ENCODE measurements at regions not wholly inside any gene's neighbourhood (a gene's known extent, or its start where the extent isn't known, plus 50 kb on each side); places are given as distances from the start of the nearest gene placed in this dataset.
"Not testable (repeated sequence)": the region's sequence is repeated elsewhere in the genome, so short reads cannot be mapped to it uniquely, and the experiment has no call there.

- Histone ChIP-seq H3K4me3 (no peak overlapping the region), H3K36me3 (no peaks in the 10 kb centered on the region), H3K27me3 (no peaks in the 10 kb centered on the region), H3K27ac (no peak overlapping the region), H3K4me1 (no peaks in the 10 kb centered on the region), H3K9me3 (no peaks in the 10 kb centered on the region)
- intact Hi-C loops (cut with DNase I): no loop called here
- no peak for TF ChIP-seq CTCF (IDR thresholded peaks at IDR 0.05)
- DNase-seq (no peak), ATAC-seq (no peak)
Observed at GRCh38 chr3:139227165-139227564, 116.7 kb upstream of the MRPS22 start.

- Histone ChIP-seq H3K9me3 (no peaks in the 10 kb centered on the region), H3K27ac (no peak overlapping the region), H3K36me3 (no peaks in the 10 kb centered on the region), H3K4me3 (no peak overlapping the region), H3K4me1 (no peaks in the 10 kb centered on the region), H3K27me3 (no peaks in the 10 kb centered on the region)
- DNase-seq (no peak), ATAC-seq (no peak)
- intact Hi-C loops (cut with DNase I): no loop called here
- no peak for TF ChIP-seq CTCF (IDR thresholded peaks at IDR 0.05)
Observed at GRCh38 chr3:139227827-139228226, 116.0 kb upstream of the MRPS22 start.

- intact Hi-C loops (cut with DNase I): no loop called here
- no peak for TF ChIP-seq CTCF (IDR thresholded peaks at IDR 0.05)
- DNase-seq: no peak
- H3K27ac ChIP-seq: no peak overlapping the region
- ATAC-seq: no peak
- H3K36me3 ChIP-seq: no peaks in the 10 kb centered on the region
- no peaks in the 10 kb centered on the region for H3K9me3 ChIP-seq
- H3K4me3 ChIP-seq: no peak overlapping the region
- no peaks in the 10 kb centered on the region for H3K27me3 ChIP-seq
- H3K4me1 ChIP-seq: no peaks in the 10 kb centered on the region
Observed at GRCh38 chr3:139230391-139230790, 113.4 kb upstream of the MRPS22 start.

- H3K36me3 ChIP-seq: no peaks in the 10 kb centered on the region
- TF ChIP-seq CTCF (IDR thresholded peaks at IDR 0.05): no peak
- H3K4me3 ChIP-seq: no peak overlapping the region
- H3K4me1 ChIP-seq: no peaks in the 10 kb centered on the region
- H3K27ac ChIP-seq: no peak overlapping the region
- no peak for ATAC-seq
- no peaks in the 10 kb centered on the region for H3K27me3 ChIP-seq
- no peak for DNase-seq
- intact Hi-C loops (cut with DNase I): no loop called here
- no peaks in the 10 kb centered on the region for H3K9me3 ChIP-seq
Observed at GRCh38 chr3:139231555-139232281, 112.1 kb upstream of the MRPS22 start.

- H3K27me3 ChIP-seq; DNase-seq; H3K4me3 ChIP-seq; H3K9me3 ChIP-seq; intact Hi-C loops (cut with DNase I); H3K36me3 ChIP-seq; H3K27ac ChIP-seq; ATAC-seq; H3K4me1 ChIP-seq: not testable (repeated sequence)
Observed at GRCh38 chr3:139232341-139232740, 111.5 kb upstream of the MRPS22 start.

- intact Hi-C loops (cut with DNase I): no loop called here
- no peak for DNase-seq
- Histone ChIP-seq H3K4me1 (no peaks in the 10 kb centered on the region), H3K27me3 (no peaks in the 10 kb centered on the region), H3K9me3 (no peaks in the 10 kb centered on the region), H3K27ac (no peak overlapping the region), H3K36me3 (no peaks in the 10 kb centered on the region), H3K4me3 (no peak overlapping the region)
- no peak for TF ChIP-seq CTCF (IDR thresholded peaks at IDR 0.05)
- ATAC-seq: no peak
Observed at GRCh38 chr3:139234491-139234890, 109.3 kb upstream of the MRPS22 start.

Measured in upper lobe of right lung (tissue), 1 donor.